A673 (cell line): ENCODE measurements at regions not wholly inside any gene's neighbourhood (a gene's known extent, or its start where the extent isn't known, plus 50 kb on each side); places are given as distances from the start of the nearest gene placed in this dataset.

Experiments
- EZH2 ChIP-seq: fragments of 200-600 bp; sonication (generic); IDR thresholded peaks from 2 replicates; pipeline ENCODE4 v1.6.1; 2017; ENCODE audit warnings: borderline replicate concordance, low read depth, mild to moderate bottlenecking, mixed read lengths, antibody characterized with exemption, low read length; ENCODE audit not compliant: poor library complexity, severe bottlenecking
- TF ChIP-seq, protein P1 (sequence below): fragments of 300-800, 200-600 bp; sonication (generic); conservative IDR thresholded peaks from 2 replicates; pipeline ENCODE4 v1.5.1; 2017; ENCODE audit warnings: low read depth, mild to moderate bottlenecking, antibody characterized with exemption, low read length, moderate library complexity, mixed read lengths

DNA sequence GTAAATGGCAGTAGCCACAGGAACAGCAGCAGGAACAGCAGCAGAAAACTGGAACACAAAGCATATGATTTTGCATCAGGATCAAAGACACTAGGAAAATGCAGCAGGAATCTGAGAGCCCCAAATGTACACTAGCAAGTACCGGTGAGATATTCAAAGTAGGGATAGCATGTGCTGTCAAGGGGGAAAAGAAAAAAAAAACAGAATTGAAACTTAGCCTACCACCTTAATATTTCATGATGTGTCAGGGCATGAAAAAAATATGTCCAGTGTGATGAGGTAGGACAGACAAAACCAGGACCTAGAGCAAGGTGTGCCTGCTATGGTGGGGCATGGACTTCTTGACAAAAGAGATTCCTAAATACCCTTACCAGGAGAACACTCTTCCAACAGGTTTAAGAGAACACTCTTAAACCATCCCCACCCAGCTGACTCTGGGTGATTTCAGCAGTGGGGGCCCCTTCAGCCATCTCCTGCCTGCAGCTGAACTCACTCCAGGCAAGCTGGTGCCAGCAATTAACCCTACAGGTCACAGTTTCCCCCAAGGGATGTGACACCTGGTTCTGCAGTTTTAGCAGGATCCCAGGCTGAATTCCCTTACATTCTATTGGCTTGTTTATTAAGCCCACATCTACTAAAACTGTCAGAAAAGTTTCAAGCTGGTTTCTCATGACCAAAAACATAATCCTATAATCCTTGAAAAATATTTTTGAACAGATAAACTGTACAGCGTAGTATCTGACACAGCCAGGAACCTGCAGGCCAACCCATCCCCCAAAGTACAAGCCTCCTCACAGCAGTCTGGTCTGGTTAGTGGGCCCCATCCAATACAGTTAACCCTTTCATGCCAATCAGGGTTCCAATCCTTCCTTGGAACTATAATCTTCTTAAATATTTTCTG lies 62.9 kb upstream of the FMR1 start:
- TF ChIP-seq, protein P1, sequence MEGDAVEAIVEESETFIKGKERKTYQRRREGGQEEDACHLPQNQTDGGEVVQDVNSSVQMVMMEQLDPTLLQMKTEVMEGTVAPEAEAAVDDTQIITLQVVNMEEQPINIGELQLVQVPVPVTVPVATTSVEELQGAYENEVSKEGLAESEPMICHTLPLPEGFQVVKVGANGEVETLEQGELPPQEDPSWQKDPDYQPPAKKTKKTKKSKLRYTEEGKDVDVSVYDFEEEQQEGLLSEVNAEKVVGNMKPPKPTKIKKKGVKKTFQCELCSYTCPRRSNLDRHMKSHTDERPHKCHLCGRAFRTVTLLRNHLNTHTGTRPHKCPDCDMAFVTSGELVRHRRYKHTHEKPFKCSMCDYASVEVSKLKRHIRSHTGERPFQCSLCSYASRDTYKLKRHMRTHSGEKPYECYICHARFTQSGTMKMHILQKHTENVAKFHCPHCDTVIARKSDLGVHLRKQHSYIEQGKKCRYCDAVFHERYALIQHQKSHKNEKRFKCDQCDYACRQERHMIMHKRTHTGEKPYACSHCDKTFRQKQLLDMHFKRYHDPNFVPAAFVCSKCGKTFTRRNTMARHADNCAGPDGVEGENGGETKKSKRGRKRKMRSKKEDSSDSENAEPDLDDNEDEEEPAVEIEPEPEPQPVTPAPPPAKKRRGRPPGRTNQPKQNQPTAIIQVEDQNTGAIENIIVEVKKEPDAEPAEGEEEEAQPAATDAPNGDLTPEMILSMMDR, result no peak
- no peak for TF ChIP-seq EZH2
